A172 (cell line): ENCODE measurements at regions not wholly inside any gene's neighbourhood (a gene's known extent, or its start where the extent isn't known, plus 50 kb on each side); places are given as distances from the start of the nearest gene placed in this dataset.

ENCODE experiments used
- DNase-seq: peaks from one replicate; pipeline ENCODE4 v3.0.0-alpha.2; 2015; ENCODE audit warnings: low spot score

GRCh38 chr11:104433751-104434150 lies 269.8 kb upstream of the PDGFD start:
- DNase-seq, result no peak

- no peak for DNase-seq
These were observed 269.0 kb upstream of the PDGFD start for GRCh38 chr11:104432981-104433380.

- no peak for DNase-seq
These were observed 268.6 kb upstream of the PDGFD start for GRCh38 chr11:104432526-104432925.

GRCh38 chr11:104422324-104422944 lies 258.5 kb upstream of the PDGFD start:
- DNase-seq, result no peak

GRCh38 chr11:104410336-104410735 lies 246.4 kb upstream of the PDGFD start:
- no peak for DNase-seq

- DNase-seq, result no peak
These were observed 244.7 kb upstream of the PDGFD start for GRCh38 chr11:104408630-104409029.

- DNase-seq, result no peak
These were observed 241.3 kb upstream of the PDGFD start for GRCh38 chr11:104405277-104405676.

GRCh38 chr11:104404231-104405175 lies 240.6 kb upstream of the PDGFD start:
- DNase-seq, result no peak

- no peak for DNase-seq
These were observed 239.0 kb upstream of the PDGFD start for GRCh38 chr11:104402812-104403521.

GRCh38 chr11:104394508-104394907 lies 230.6 kb upstream of the PDGFD start:
- no peak for DNase-seq

GRCh38 chr11:104390651-104391050 lies 226.7 kb upstream of the PDGFD start:
- DNase-seq, result peak; percentile 58

- DNase-seq, result no peak
These were observed 221.9 kb upstream of the PDGFD start for GRCh38 chr11:104385884-104386283.

- DNase-seq, result peak; percentile 16
These were observed 216.4 kb upstream of the PDGFD start for GRCh38 chr11:104380358-104380757.

- no peak for DNase-seq
These were observed 208.2 kb upstream of the PDGFD start for GRCh38 chr11:104372111-104372510.

GRCh38 chr11:104370478-104370877 lies 206.5 kb upstream of the PDGFD start:
- DNase-seq, result no peak

GRCh38 chr11:104369761-104370160 lies 205.8 kb upstream of the PDGFD start:
- no peak for DNase-seq

GRCh38 chr11:104366321-104366734 lies 202.4 kb upstream of the PDGFD start:
- no peak for DNase-seq

GRCh38 chr11:104365676-104366075 lies 201.7 kb upstream of the PDGFD start:
- no peak for DNase-seq

GRCh38 chr11:104361975-104362374 lies 198.0 kb upstream of the PDGFD start:
- no peak for DNase-seq

GRCh38 chr11:104352036-104352435 lies 188.1 kb upstream of the PDGFD start:
- DNase-seq, result no peak

- DNase-seq, result no peak
These were observed 179.6 kb upstream of the PDGFD start for GRCh38 chr11:104343578-104343977.

GRCh38 chr11:104340590-104340989 lies 176.6 kb upstream of the PDGFD start:
- DNase-seq, result no peak
